ENCODE measurements at regions not wholly inside any gene's neighbourhood (a gene's known extent, or its start where the extent isn't known, plus 50 kb on each side); places are given as distances from the start of the nearest gene placed in this dataset.

GRCh38 chr2:34320056-34320455, 721.0 kb upstream of the FAM98A start:
- TF ChIP-seq USF1 (IDR thresholded peaks at IDR 0.05; ENCODE audit: borderline replicate concordance, extremely low read length, insufficient read depth, low read depth, low read length) = no peak
- TF ChIP-seq ATF3 (IDR thresholded peaks at IDR 0.05; ENCODE audit: borderline replicate concordance, extremely low read depth, low read depth, low read length) = no peak
- no peak for TF ChIP-seq CTCF (IDR thresholded peaks at IDR 0.05 in 2 of 3, conservative IDR thresholded peaks at IDR 0.05 in 1 of 3; ENCODE audit: control insufficient read depth in 2 of 3, extremely low read depth in 1 of 3, insufficient read depth in 1 of 3, low read depth in 3 of 3, low read length in 3 of 3)
- TF ChIP-seq BACH1 (IDR thresholded peaks at IDR 0.05; ENCODE audit: borderline replicate concordance) = no peak
- TF ChIP-seq ZZZ3 (IDR thresholded peaks at IDR 0.05; ENCODE audit: control insufficient read depth, insufficient read length, low read depth) = no peak
- no peak for TF ChIP-seq NBN (IDR thresholded peaks at IDR 0.05)
- no peak for TF ChIP-seq POLR2A (IDR thresholded peaks at IDR 0.05; ENCODE audit: low read depth, low read length)
- no peak for TF ChIP-seq JUND (IDR thresholded peaks at IDR 0.05; ENCODE audit: low read depth, low read length)
- TF ChIP-seq EP300 (IDR thresholded peaks at IDR 0.05; ENCODE audit: borderline replicate concordance in 1 of 2, control insufficient read depth in 1 of 2, low read depth in 2 of 2, low read length in 2 of 2) = no peak

Measured in GM12878 (cell line).